Colonic mucosa (tissue), 4 donors: ENCODE measurements at regions not wholly inside any gene's neighbourhood (a gene's known extent, or its start where the extent isn't known, plus 50 kb on each side); places are given as distances from the start of the nearest gene placed in this dataset.
"Not testable (repeated sequence)": the region's sequence is repeated elsewhere in the genome, so short reads cannot be mapped to it uniquely, and the experiment has no call there.

Source experiments
- DNase-seq: peaks from one replicate; pipeline ENCODE4 v3.0.0-alpha.2; 2020
- H3K27ac ChIP-seq: fragments of 200-600 bp; one replicate; pipeline ENCODE4 v1.8.0; 2021
- H3K27me3 ChIP-seq: fragments of 200-600 bp; one replicate; pipeline ENCODE4 v1.8.0; 2021
- H3K36me3 ChIP-seq: fragments of 200-600 bp; one replicate; pipeline ENCODE4 v1.8.0; 2021
- H3K4me1 ChIP-seq: fragments of 200-600 bp; one replicate; pipeline ENCODE4 v1.8.0; 2021; ENCODE audit warnings: mild to moderate bottlenecking
- H3K4me3 ChIP-seq: fragments of 200-600 bp; one replicate; pipeline ENCODE4 v1.8.0; 2021
- H3K9ac ChIP-seq, 2 donors: one replicate each; pipeline ENCODE4 v1.7.0; 2013; ENCODE audit warnings: control low read depth in 2 of 2, low read depth in 2 of 2, low read length in 2 of 2
- H3K9me3 ChIP-seq: fragments of 200-600 bp; one replicate; pipeline ENCODE4 v1.8.0; 2021
- intact Hi-C: fragments of 100-400 bp; cut with DNase I; formaldehyde crosslinking; loops from one replicate; pipeline ENCODE4 v1.14.1; 2022
- TF ChIP-seq, protein P1 (sequence below): fragments of 200-600 bp; IDR thresholded peaks from one replicate; pipeline ENCODE4 v1.8.0; 2022; ENCODE audit warnings: antibody characterized with exemption, mild to moderate bottlenecking
- donor health status: healthy.
- donor health status: DM: no; HTN: no; CAD: no.
- donor health status: DM: no; HTN: no; CAD: no.

DNA sequence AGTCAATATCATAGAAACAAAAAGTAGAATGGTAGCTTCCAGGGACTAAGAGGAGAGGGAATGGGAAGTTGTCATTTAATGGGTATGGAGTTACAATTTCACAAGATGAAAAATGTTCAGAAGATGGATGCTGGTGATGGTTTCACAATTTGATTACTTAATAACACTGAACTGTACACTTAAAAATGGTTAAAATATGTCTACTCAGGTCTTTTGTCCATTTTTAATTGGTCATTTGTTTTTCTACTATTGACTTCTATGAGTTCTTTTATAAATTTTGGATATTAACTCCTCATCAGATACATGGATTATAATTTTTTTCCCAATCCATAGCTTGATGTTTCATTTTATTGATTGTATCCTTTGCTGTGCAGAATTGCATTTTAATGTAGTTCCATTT lies 275.5 kb downstream of the AKAIN1 start:
- no peak overlapping the region for H3K4me3 ChIP-seq
- intact Hi-C loops: no loop called here
- no peaks in the 10 kb centered on the region for H3K4me1 ChIP-seq
- no peaks in the 10 kb centered on the region for H3K27me3 ChIP-seq
- no peak for DNase-seq
- TF ChIP-seq, protein P1, sequence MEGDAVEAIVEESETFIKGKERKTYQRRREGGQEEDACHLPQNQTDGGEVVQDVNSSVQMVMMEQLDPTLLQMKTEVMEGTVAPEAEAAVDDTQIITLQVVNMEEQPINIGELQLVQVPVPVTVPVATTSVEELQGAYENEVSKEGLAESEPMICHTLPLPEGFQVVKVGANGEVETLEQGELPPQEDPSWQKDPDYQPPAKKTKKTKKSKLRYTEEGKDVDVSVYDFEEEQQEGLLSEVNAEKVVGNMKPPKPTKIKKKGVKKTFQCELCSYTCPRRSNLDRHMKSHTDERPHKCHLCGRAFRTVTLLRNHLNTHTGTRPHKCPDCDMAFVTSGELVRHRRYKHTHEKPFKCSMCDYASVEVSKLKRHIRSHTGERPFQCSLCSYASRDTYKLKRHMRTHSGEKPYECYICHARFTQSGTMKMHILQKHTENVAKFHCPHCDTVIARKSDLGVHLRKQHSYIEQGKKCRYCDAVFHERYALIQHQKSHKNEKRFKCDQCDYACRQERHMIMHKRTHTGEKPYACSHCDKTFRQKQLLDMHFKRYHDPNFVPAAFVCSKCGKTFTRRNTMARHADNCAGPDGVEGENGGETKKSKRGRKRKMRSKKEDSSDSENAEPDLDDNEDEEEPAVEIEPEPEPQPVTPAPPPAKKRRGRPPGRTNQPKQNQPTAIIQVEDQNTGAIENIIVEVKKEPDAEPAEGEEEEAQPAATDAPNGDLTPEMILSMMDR: no peak
- H3K36me3 ChIP-seq: no peaks in the 10 kb centered on the region
- no peak overlapping the region for H3K9ac ChIP-seq
- H3K9me3 ChIP-seq: no peaks in the 10 kb centered on the region
- no peak overlapping the region for H3K27ac ChIP-seq

DNA sequence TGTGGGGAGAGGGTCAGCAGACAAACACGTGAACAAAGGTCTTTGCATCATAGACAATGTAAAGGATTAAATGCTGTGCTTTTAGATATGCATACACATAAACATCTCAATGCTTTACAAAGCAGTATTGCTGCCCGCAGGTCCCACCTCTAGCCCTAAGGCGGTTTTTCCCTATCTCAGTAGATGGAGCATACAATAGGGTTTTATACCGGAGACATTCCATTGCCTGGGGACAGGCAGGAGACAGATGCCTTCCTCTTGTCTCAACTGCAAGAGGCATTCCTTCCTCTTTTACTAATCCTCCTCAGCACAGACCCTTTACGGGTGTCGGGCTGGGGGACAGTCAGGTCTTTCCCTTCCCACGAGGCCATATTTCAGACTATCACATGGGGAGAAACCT lies 279.5 kb downstream of the AKAIN1 start:
- H3K9me3 ChIP-seq, H3K27me3 ChIP-seq, H3K36me3 ChIP-seq, DNase-seq, H3K4me1 ChIP-seq, intact Hi-C loops, H3K4me3 ChIP-seq, H3K9ac ChIP-seq, H3K27ac ChIP-seq: not testable (repeated sequence)

DNA sequence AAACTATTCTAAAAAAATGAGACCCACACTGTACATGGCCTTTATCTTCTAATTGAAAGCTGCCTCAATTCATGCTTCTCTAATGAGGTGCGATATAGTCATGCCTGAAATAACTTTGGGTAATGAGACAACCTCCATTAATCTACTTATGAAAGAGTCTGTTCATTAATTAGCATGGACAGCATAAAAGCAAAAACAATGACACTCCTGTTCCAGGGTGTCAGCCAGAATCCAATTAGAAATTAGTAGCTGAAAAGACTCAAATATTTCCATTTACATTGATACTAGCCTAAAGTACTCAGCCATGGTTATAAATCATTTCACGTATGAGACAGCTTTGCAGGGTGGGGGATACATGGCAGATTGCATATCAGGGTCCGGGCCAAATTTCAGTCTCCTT lies 288.7 kb downstream of the AKAIN1 start:
- no peaks in the 10 kb centered on the region for H3K9me3 ChIP-seq
- no peaks in the 10 kb centered on the region for H3K4me1 ChIP-seq
- H3K27me3 ChIP-seq: no peaks in the 10 kb centered on the region
- intact Hi-C loops: no loop called here
- TF ChIP-seq, protein P1: no peak
- no peak overlapping the region for H3K4me3 ChIP-seq
- H3K27ac ChIP-seq: no peak overlapping the region
- no peak for DNase-seq
- no peak overlapping the region for H3K9ac ChIP-seq
- H3K36me3 ChIP-seq: no peaks in the 10 kb centered on the region

DNA sequence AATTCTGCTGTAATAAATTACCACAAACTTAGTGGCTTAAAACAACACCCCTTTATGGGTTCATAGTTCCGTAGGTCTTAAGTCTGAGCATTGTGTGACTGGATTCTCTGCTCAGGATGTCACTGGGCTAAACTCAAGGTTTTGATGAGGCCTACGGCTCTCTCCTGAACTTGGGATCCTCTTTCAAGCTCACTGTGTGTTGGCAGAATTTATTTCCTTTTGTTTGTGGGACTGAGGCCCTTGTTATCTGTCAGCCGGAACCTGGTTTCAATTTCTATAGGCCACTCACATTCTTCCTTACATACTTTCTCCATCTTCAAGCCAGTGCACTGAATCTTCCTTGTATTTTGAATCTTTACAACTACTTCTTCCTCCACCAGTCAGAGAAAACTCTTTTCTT lies 290.2 kb downstream of the AKAIN1 start:
- no peak for DNase-seq
- Histone ChIP-seq H3K9ac (no peak overlapping the region), H3K4me3 (no peak overlapping the region), H3K4me1 (no peaks in the 10 kb centered on the region), H3K9me3 (no peaks in the 10 kb centered on the region), H3K36me3 (no peaks in the 10 kb centered on the region), H3K27me3 (no peaks in the 10 kb centered on the region), H3K27ac (no peak overlapping the region)
- intact Hi-C loops: no loop called here
- TF ChIP-seq, protein P1: no peak

DNA sequence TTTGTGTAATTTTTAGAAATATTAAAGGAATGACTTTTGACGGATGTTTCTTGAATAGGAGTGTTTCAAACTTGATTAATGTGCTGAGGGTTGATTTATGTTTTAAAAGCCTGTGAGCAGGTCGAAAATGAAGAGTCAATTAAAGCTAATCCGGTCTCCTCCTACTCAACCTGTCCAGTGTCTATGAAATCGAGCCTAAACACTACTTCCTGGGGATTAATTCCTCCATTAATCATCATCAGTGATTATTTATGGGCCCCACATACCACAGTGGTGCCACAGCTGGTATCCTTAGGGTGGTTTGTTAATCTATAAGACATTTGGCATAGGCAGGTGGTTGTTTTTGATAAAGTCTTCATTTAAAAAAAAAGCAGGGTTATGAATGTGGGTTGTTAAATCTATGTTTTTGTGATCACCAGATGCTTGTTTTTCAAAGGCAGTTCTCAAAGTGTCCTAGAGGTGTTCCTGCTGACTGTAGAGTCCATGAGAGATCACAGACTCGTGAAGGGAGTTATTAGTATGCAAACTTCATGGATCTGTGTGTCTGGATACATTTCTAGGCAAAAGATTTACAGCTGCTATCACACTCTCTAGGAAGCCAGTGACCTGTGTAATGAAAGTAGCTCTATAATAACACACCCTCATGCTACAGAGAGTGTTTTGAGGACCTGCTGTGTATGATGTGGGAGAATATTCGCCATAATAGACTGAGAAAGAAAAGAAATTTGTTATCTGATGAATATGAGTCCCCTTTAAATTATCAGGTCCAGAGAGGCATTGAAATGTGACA lies 308.6 kb downstream of the AKAIN1 start:
- no peak overlapping the region for H3K9ac ChIP-seq
- no peak overlapping the region for H3K4me3 ChIP-seq
- no peaks in the 10 kb centered on the region for H3K9me3 ChIP-seq
- H3K27ac ChIP-seq: no peak overlapping the region
- TF ChIP-seq, protein P1: no peak
- H3K27me3 ChIP-seq: no peaks in the 10 kb centered on the region
- intact Hi-C loops: no loop called here
- no peak for DNase-seq
- H3K4me1 ChIP-seq: no peaks in the 10 kb centered on the region
- H3K36me3 ChIP-seq: no peaks in the 10 kb centered on the region

DNA sequence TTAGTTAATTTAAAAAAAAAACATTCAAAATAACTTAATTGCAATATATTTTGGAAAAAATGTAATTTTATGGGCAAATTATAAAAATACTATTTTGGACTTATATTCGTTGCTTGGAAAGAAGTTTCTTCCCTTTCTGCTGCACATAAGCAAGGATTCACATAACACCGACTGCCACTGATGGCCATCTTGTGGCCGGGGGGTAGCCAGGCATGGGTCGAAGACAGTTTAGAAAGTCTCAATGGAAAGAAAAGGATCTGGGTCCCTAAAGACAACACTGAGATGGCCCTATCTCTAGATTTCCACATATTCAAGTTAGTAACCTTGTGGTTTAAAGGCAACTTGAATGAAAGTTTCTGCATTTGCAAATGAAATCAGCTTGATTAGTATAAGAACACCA lies 318.6 kb downstream of the AKAIN1 start:
- no peak overlapping the region for H3K9ac ChIP-seq
- intact Hi-C loops: no loop called here
- DNase-seq: no peak
- peaks cover 5% of the 10 kb centered on the region for H3K9me3 ChIP-seq
- H3K27me3 ChIP-seq: no peaks in the 10 kb centered on the region
- TF ChIP-seq, protein P1: no peak
- no peaks in the 10 kb centered on the region for H3K36me3 ChIP-seq
- no peak overlapping the region for H3K27ac ChIP-seq
- no peak overlapping the region for H3K4me3 ChIP-seq
- no peaks in the 10 kb centered on the region for H3K4me1 ChIP-seq
